ENCODE measurements at regions not wholly inside any gene's neighbourhood (a gene's known extent, or its start where the extent isn't known, plus 50 kb on each side); places are given as distances from the start of the nearest gene placed in this dataset.

GRCh38 chr2:144128130-144128746, 391.7 kb downstream of the ZEB2 start:
- ChIA-PET CTCF (no interaction called here), POLR2A (ENCODE audit: low non-redundant PET) (no interaction called here)
- BruUV-seq (replicated peaks) = no TSS peak
- no peak for DNase-seq (ENCODE audit: low spot score)
- Histone ChIP-seq H3K9me3 (ENCODE audit: low read depth, low read length, poor library complexity, severe bottlenecking) (no peaks in the 10 kb centered on the region), H3K4me3 (ENCODE audit: low read depth, low read length, poor library complexity, severe bottlenecking) (no peak overlapping the region), H3K27ac (ENCODE audit: low read depth, low read length, poor library complexity, severe bottlenecking) (no peak overlapping the region), H3K27me3 (replicated peaks; ENCODE audit: insufficient read depth, low read depth, low read length, poor library complexity) (no peaks in the 10 kb centered on the region), H3K4me1 (ENCODE audit: insufficient read depth, low read length, poor library complexity, severe bottlenecking) (no peaks in the 10 kb centered on the region), H3K36me3 (ENCODE audit: insufficient read depth, low read length, poor library complexity, severe bottlenecking) (no peaks in the 10 kb centered on the region)
- intact Hi-C loops (cut with micrococcal nuclease; ENCODE audit: unreplicated experiment) = no loop called here
- no peak for TF ChIP-seq CTCF (conservative IDR thresholded peaks at IDR 0.05; ENCODE audit: low read depth, low read length)
- no peak for TF ChIP-seq EZH2 (IDR thresholded peaks at IDR 0.05; ENCODE audit: borderline replicate concordance, low read depth, low read length, poor library complexity, severe bottlenecking)

- no peaks in the 10 kb centered on the region for H3K4me1 ChIP-seq (ENCODE audit: insufficient read depth, low read length, poor library complexity, severe bottlenecking)
- DNase-seq (ENCODE audit: low spot score) = no peak
- intact Hi-C loops (cut with micrococcal nuclease; ENCODE audit: unreplicated experiment) = no loop called here
- H3K4me3 ChIP-seq (ENCODE audit: low read depth, low read length, poor library complexity, severe bottlenecking) = no peak overlapping the region
- TF ChIP-seq CTCF (conservative IDR thresholded peaks at IDR 0.05; ENCODE audit: low read depth, low read length) (no peak), EZH2 (IDR thresholded peaks at IDR 0.05; ENCODE audit: borderline replicate concordance, low read depth, low read length, poor library complexity, severe bottlenecking) (no peak)
- BruUV-seq (replicated peaks) = no TSS peak
- H3K9me3 ChIP-seq (ENCODE audit: low read depth, low read length, poor library complexity, severe bottlenecking) = no peaks in the 10 kb centered on the region
- POLR2A ChIA-PET (ENCODE audit: low non-redundant PET) = no interaction called here
- no peaks in the 10 kb centered on the region for H3K27me3 ChIP-seq (replicated peaks; ENCODE audit: insufficient read depth, low read depth, low read length, poor library complexity)
- CTCF ChIA-PET = no interaction called here
- H3K36me3 ChIP-seq (ENCODE audit: insufficient read depth, low read length, poor library complexity, severe bottlenecking) = no peaks in the 10 kb centered on the region
- H3K27ac ChIP-seq (ENCODE audit: low read depth, low read length, poor library complexity, severe bottlenecking) = no peak overlapping the region
Observed at GRCh38 chr2:144127693-144128092, 392.2 kb downstream of the ZEB2 start.

- no peak for TF ChIP-seq CTCF (conservative IDR thresholded peaks at IDR 0.05; ENCODE audit: low read depth, low read length)
- no peak for TF ChIP-seq EZH2 (IDR thresholded peaks at IDR 0.05; ENCODE audit: borderline replicate concordance, low read depth, low read length, poor library complexity, severe bottlenecking)
- no peak overlapping the region for H3K4me3 ChIP-seq (ENCODE audit: low read depth, low read length, poor library complexity, severe bottlenecking)
- no peak overlapping the region for H3K27ac ChIP-seq (ENCODE audit: low read depth, low read length, poor library complexity, severe bottlenecking)
- H3K27me3 ChIP-seq (replicated peaks; ENCODE audit: insufficient read depth, low read depth, low read length, poor library complexity) = no peaks in the 10 kb centered on the region
- no peaks in the 10 kb centered on the region for H3K4me1 ChIP-seq (ENCODE audit: insufficient read depth, low read length, poor library complexity, severe bottlenecking)
- intact Hi-C loops (cut with micrococcal nuclease; ENCODE audit: unreplicated experiment) = no loop called here
- ChIA-PET CTCF (no interaction called here), POLR2A (ENCODE audit: low non-redundant PET) (no interaction called here)
- no peaks in the 10 kb centered on the region for H3K9me3 ChIP-seq (ENCODE audit: low read depth, low read length, poor library complexity, severe bottlenecking)
- no peak for DNase-seq (ENCODE audit: low spot score)
- no TSS peak for BruUV-seq (replicated peaks)
- H3K36me3 ChIP-seq (ENCODE audit: insufficient read depth, low read length, poor library complexity, severe bottlenecking) = no peaks in the 10 kb centered on the region
Observed at GRCh38 chr2:144126302-144126701, 393.6 kb downstream of the ZEB2 start.
